ENCODE measurements at regions not wholly inside any gene's neighbourhood (a gene's known extent, or its start where the extent isn't known, plus 50 kb on each side); places are given as distances from the start of the nearest gene placed in this dataset.

- H3K4me1 Mint-ChIP-seq (ENCODE audit: low read depth in 2 of 2), result no peaks in the 10 kb centered on the region
- ATAC-seq (no peak), DNase-seq (ENCODE audit: low spot score) (no peak)
- H3K36me3 Mint-ChIP-seq, result no peaks in the 10 kb centered on the region
- H3K9me3 Mint-ChIP-seq, result peaks cover 13% of the 10 kb centered on the region
- no peak overlapping the region for H3K27ac Mint-ChIP-seq
- H3K4me3 Mint-ChIP-seq, result no peak overlapping the region
- H3K27me3 Mint-ChIP-seq, result no peaks in the 10 kb centered on the region
These were observed 514.8 kb upstream of the ADAMTS16 start for GRCh38 chr5:4625206-4625896.

GRCh38 chr5:4627131-4627530, 513.0 kb upstream of the ADAMTS16 start:
- Mint-ChIP-seq H3K27me3 (no peaks in the 10 kb centered on the region), H3K9me3 (peaks cover 13% of the 10 kb centered on the region)

GRCh38 chr5:4627929-4628328, 512.2 kb upstream of the ADAMTS16 start:
- Mint-ChIP-seq H3K27me3 (no peaks in the 10 kb centered on the region), H3K4me3 (no peak overlapping the region), H3K27ac (no peak overlapping the region), H3K4me1 (ENCODE audit: low read depth in 2 of 2) (no peaks in the 10 kb centered on the region), H3K36me3 (no peaks in the 10 kb centered on the region), H3K9me3 (peaks cover 13% of the 10 kb centered on the region)
- ATAC-seq (no peak), DNase-seq (ENCODE audit: low spot score) (no peak)

More at GRCh38 chr5:4627131-4627530, 513.0 kb upstream of the ADAMTS16 start:
- Mint-ChIP-seq H3K36me3 (no peaks in the 10 kb centered on the region), H3K4me1 (ENCODE audit: low read depth in 2 of 2) (no peaks in the 10 kb centered on the region), H3K27ac (no peak overlapping the region), H3K4me3 (no peak overlapping the region)
- DNase-seq (ENCODE audit: low spot score) (no peak), ATAC-seq (no peak)

- Mint-ChIP-seq H3K36me3 (no peaks in the 10 kb centered on the region), H3K27me3 (no peaks in the 10 kb centered on the region), H3K4me3 (no peak overlapping the region), H3K4me1 (ENCODE audit: low read depth in 2 of 2) (no peaks in the 10 kb centered on the region), H3K27ac (no peak overlapping the region), H3K9me3 (peaks cover 9% of the 10 kb centered on the region)
- no peak for DNase-seq (ENCODE audit: low spot score)
- ATAC-seq, result no peak
These were observed 511.3 kb upstream of the ADAMTS16 start for GRCh38 chr5:4628645-4629385.

GRCh38 chr5:4630031-4630430, 510.1 kb upstream of the ADAMTS16 start:
- H3K9me3 Mint-ChIP-seq, result peaks cover 9% of the 10 kb centered on the region
- no peak for ATAC-seq
- H3K4me1 Mint-ChIP-seq (ENCODE audit: low read depth in 2 of 2), result no peaks in the 10 kb centered on the region
- no peaks in the 10 kb centered on the region for H3K36me3 Mint-ChIP-seq
- H3K4me3 Mint-ChIP-seq, result no peak overlapping the region
- no peak overlapping the region for H3K27ac Mint-ChIP-seq
- no peaks in the 10 kb centered on the region for H3K27me3 Mint-ChIP-seq
- no peak for DNase-seq (ENCODE audit: low spot score)

- no peak overlapping the region for H3K4me3 Mint-ChIP-seq
- H3K36me3 Mint-ChIP-seq, result no peaks in the 10 kb centered on the region
- peaks cover 3% of the 10 kb centered on the region for H3K9me3 Mint-ChIP-seq
- no peak for DNase-seq (ENCODE audit: low spot score)
- H3K27me3 Mint-ChIP-seq, result no peaks in the 10 kb centered on the region
- H3K27ac Mint-ChIP-seq, result no peak overlapping the region
- no peaks in the 10 kb centered on the region for H3K4me1 Mint-ChIP-seq (ENCODE audit: low read depth in 2 of 2)
- no peak for ATAC-seq
These were observed 505.8 kb upstream of the ADAMTS16 start for GRCh38 chr5:4634342-4634741.

GRCh38 chr5:4636378-4636777, 503.8 kb upstream of the ADAMTS16 start:
- H3K27me3 Mint-ChIP-seq, result no peaks in the 10 kb centered on the region
- no peak overlapping the region for H3K4me3 Mint-ChIP-seq
- no peaks in the 10 kb centered on the region for H3K36me3 Mint-ChIP-seq
- ATAC-seq (no peak), DNase-seq (ENCODE audit: low spot score) (no peak)
- no peaks in the 10 kb centered on the region for H3K4me1 Mint-ChIP-seq (ENCODE audit: low read depth in 2 of 2)
- H3K9me3 Mint-ChIP-seq, result no peaks in the 10 kb centered on the region
- no peak overlapping the region for H3K27ac Mint-ChIP-seq

GRCh38 chr5:4639946-4640345, 500.2 kb upstream of the ADAMTS16 start:
- H3K9me3 Mint-ChIP-seq, result no peaks in the 10 kb centered on the region
- H3K27me3 Mint-ChIP-seq, result no peaks in the 10 kb centered on the region
- ATAC-seq (no peak), DNase-seq (ENCODE audit: low spot score) (no peak)
- no peaks in the 10 kb centered on the region for H3K36me3 Mint-ChIP-seq
- no peak overlapping the region for H3K27ac Mint-ChIP-seq
- H3K4me1 Mint-ChIP-seq (ENCODE audit: low read depth in 2 of 2), result no peaks in the 10 kb centered on the region
- H3K4me3 Mint-ChIP-seq, result no peak overlapping the region

- DNase-seq (ENCODE audit: low spot score), result no peak
- H3K4me3 Mint-ChIP-seq, result no peak overlapping the region
- H3K36me3 Mint-ChIP-seq, result no peaks in the 10 kb centered on the region
- no peaks in the 10 kb centered on the region for H3K4me1 Mint-ChIP-seq (ENCODE audit: low read depth in 2 of 2)
- peaks cover 6% of the 10 kb centered on the region for H3K9me3 Mint-ChIP-seq
- no peaks in the 10 kb centered on the region for H3K27me3 Mint-ChIP-seq
- ATAC-seq, result no peak
- no peak overlapping the region for H3K27ac Mint-ChIP-seq
These were observed 499.3 kb upstream of the ADAMTS16 start for GRCh38 chr5:4640795-4641194.

- H3K9me3 Mint-ChIP-seq, result peaks cover 6% of the 10 kb centered on the region
- H3K27ac Mint-ChIP-seq, result no peak overlapping the region
These were observed 497.6 kb upstream of the ADAMTS16 start for GRCh38 chr5:4642525-4642924.

GRCh38 chr5:4643190-4643589, 496.9 kb upstream of the ADAMTS16 start:
- no peak for DNase-seq (ENCODE audit: low spot score)
- no peaks in the 10 kb centered on the region for H3K27me3 Mint-ChIP-seq
- no peak for ATAC-seq
- peaks cover 6% of the 10 kb centered on the region for H3K9me3 Mint-ChIP-seq
- H3K27ac Mint-ChIP-seq, result no peak overlapping the region
- no peaks in the 10 kb centered on the region for H3K4me1 Mint-ChIP-seq (ENCODE audit: low read depth in 2 of 2)
- no peaks in the 10 kb centered on the region for H3K36me3 Mint-ChIP-seq
- no peak overlapping the region for H3K4me3 Mint-ChIP-seq

More at GRCh38 chr5:4642525-4642924, 497.6 kb upstream of the ADAMTS16 start:
- Mint-ChIP-seq H3K4me1 (ENCODE audit: low read depth in 2 of 2) (no peaks in the 10 kb centered on the region), H3K36me3 (no peaks in the 10 kb centered on the region), H3K4me3 (no peak overlapping the region), H3K27me3 (no peaks in the 10 kb centered on the region)
- ATAC-seq, result no peak
- DNase-seq (ENCODE audit: low spot score), result no peak

- Mint-ChIP-seq H3K4me1 (ENCODE audit: low read depth in 2 of 2) (no peaks in the 10 kb centered on the region), H3K27me3 (no peaks in the 10 kb centered on the region), H3K27ac (no peak overlapping the region), H3K9me3 (peaks cover 6% of the 10 kb centered on the region), H3K4me3 (no peak overlapping the region), H3K36me3 (no peaks in the 10 kb centered on the region)
- ATAC-seq (no peak), DNase-seq (ENCODE audit: low spot score) (no peak)
These were observed 496.2 kb upstream of the ADAMTS16 start for GRCh38 chr5:4643960-4644359.

GRCh38 chr5:4646715-4647375, 493.3 kb upstream of the ADAMTS16 start:
- H3K27ac Mint-ChIP-seq, result no peak overlapping the region
- no peak overlapping the region for H3K4me3 Mint-ChIP-seq
- DNase-seq (ENCODE audit: low spot score) (no peak), ATAC-seq (no peak)
- H3K27me3 Mint-ChIP-seq, result no peaks in the 10 kb centered on the region
- no peaks in the 10 kb centered on the region for H3K4me1 Mint-ChIP-seq (ENCODE audit: low read depth in 2 of 2)
- peaks cover 4% of the 10 kb centered on the region for H3K36me3 Mint-ChIP-seq
- peaks cover 15% of the 10 kb centered on the region for H3K9me3 Mint-ChIP-seq

GRCh38 chr5:4647955-4648354, 492.2 kb upstream of the ADAMTS16 start:
- ATAC-seq (no peak), DNase-seq (ENCODE audit: low spot score) (no peak)
- Mint-ChIP-seq H3K4me3 (no peak overlapping the region), H3K27me3 (no peaks in the 10 kb centered on the region), H3K36me3 (peaks cover 5% of the 10 kb centered on the region), H3K27ac (no peak overlapping the region), H3K4me1 (ENCODE audit: low read depth in 2 of 2) (no peaks in the 10 kb centered on the region), H3K9me3 (peaks cover 15% of the 10 kb centered on the region)
